GM19468 (cell line): ENCODE measurements at regions not wholly inside any gene's neighbourhood (a gene's known extent, or its start where the extent isn't known, plus 50 kb on each side); places are given as distances from the start of the nearest gene placed in this dataset.
"Not testable (repeated sequence)": the region's sequence is repeated elsewhere in the genome, so short reads cannot be mapped to it uniquely, and the experiment has no call there.

Source experiments
- ATAC-seq: cut with Tn5 transposase; IDR thresholded peaks from one replicate; pipeline ENCODE4 v1.9.1; 2021; ENCODE audit warnings: mild to moderate bottlenecking, moderate library complexity, moderate number of reproducible peaks; ENCODE audit not compliant: unreplicated experiment; ENCODE audit errors: extremely low read depth

GRCh38 chr10:83476211-83476610 lies 663.1 kb upstream of the GHITM start:
- ATAC-seq, result no peak

GRCh38 chr10:83489161-83489560 lies 650.1 kb upstream of the GHITM start:
- no peak for ATAC-seq

GRCh38 chr10:83492004-83492403 lies 647.3 kb upstream of the GHITM start:
- no peak for ATAC-seq

GRCh38 chr10:83512681-83513080 lies 626.6 kb upstream of the GHITM start:
- ATAC-seq, result no peak

GRCh38 chr10:83515001-83515400 lies 624.3 kb upstream of the GHITM start:
- ATAC-seq, result no peak

GRCh38 chr10:83516788-83517187 lies 622.5 kb upstream of the GHITM start:
- ATAC-seq, result no peak

- no peak for ATAC-seq
Measured at GRCh38 chr10:83517456-83517855, 621.9 kb upstream of the GHITM start.

GRCh38 chr10:83518779-83519178 lies 620.5 kb upstream of the GHITM start:
- ATAC-seq, result no peak

GRCh38 chr10:83520386-83520785 lies 618.9 kb upstream of the GHITM start:
- not testable (repeated sequence) for ATAC-seq

GRCh38 chr10:83522456-83522855 lies 616.9 kb upstream of the GHITM start:
- ATAC-seq, result no peak

- ATAC-seq, result no peak
Measured at GRCh38 chr10:83522881-83523386, 616.4 kb upstream of the GHITM start.

GRCh38 chr10:83527934-83528333 lies 611.4 kb upstream of the GHITM start:
- ATAC-seq, result no peak

GRCh38 chr10:83533290-83533689 lies 606.0 kb upstream of the GHITM start:
- ATAC-seq, result peak; percentile 66

- ATAC-seq, result no peak
Measured at GRCh38 chr10:83536426-83536825, 602.9 kb upstream of the GHITM start.

- no peak for ATAC-seq
Measured at GRCh38 chr10:83538047-83538446, 601.3 kb upstream of the GHITM start.

- peak; percentile 65 for ATAC-seq
Measured at GRCh38 chr10:83539528-83540308, 599.6 kb upstream of the GHITM start.

GRCh38 chr10:83541046-83541445 lies 598.3 kb upstream of the GHITM start:
- no peak for ATAC-seq

- peak; percentile 47 for ATAC-seq
Measured at GRCh38 chr10:83542774-83543411, 596.4 kb upstream of the GHITM start.

- no peak for ATAC-seq
Measured at GRCh38 chr10:83543691-83544462, 595.4 kb upstream of the GHITM start.

GRCh38 chr10:83545901-83546391 lies 593.4 kb upstream of the GHITM start:
- no peak for ATAC-seq

- ATAC-seq, result not testable (repeated sequence)
Measured at GRCh38 chr10:83551190-83551589, 588.1 kb upstream of the GHITM start.
